Cardiac muscle cell (in vitro differentiated cells and primary cell): ENCODE measurements at regions not wholly inside any gene's neighbourhood (a gene's known extent, or its start where the extent isn't known, plus 50 kb on each side); places are given as distances from the start of the nearest gene placed in this dataset.
"Not testable (repeated sequence)": the region's sequence is repeated elsewhere in the genome, so short reads cannot be mapped to it uniquely, and the experiment has no call there.

ENCODE experiments used
- DNase-seq, 2 donors: peaks; one replicate each; pipeline versions ENCODE4 v3.0.0 to v3.0.0-alpha.2; 2010 to 2017; ENCODE audit warnings: low read depth in 1 of 2, low spot score in 1 of 2
- H3K27ac ChIP-seq: fragments of 200-600 bp; sonication (generic); 2 replicates; pipeline ENCODE4 v1.5.1; 2016
- H3K27me3 ChIP-seq: fragments of 200-600 bp; sonication (generic); 2 replicates; pipeline ENCODE4 v1.6.0; 2016; ENCODE audit warnings: control low read depth
- H3K36me3 ChIP-seq: fragments of 200-600 bp; sonication (generic); 2 replicates; pipeline ENCODE4 v1.5.1; 2016; ENCODE audit warnings: control low read depth
- H3K4me1 ChIP-seq: fragments of 200-600 bp; sonication (generic); 2 replicates; pipeline ENCODE4 v1.8.1; 2017; ENCODE audit warnings: low read depth, mild to moderate bottlenecking, mixed run types
- H3K4me3 ChIP-seq: fragments of 200-600 bp; sonication (generic); 2 replicates; pipeline ENCODE4 v1.5.1; 2016; ENCODE audit warnings: mild to moderate bottlenecking
- H3K9me3 ChIP-seq: fragments of 200-600 bp; sonication (generic); 2 replicates; pipeline ENCODE4 v1.5.1; 2017; ENCODE audit warnings: low read depth, mild to moderate bottlenecking, control low read depth
- TF ChIP-seq, protein P1 (sequence below): IDR thresholded peaks from 2 replicates; pipeline ENCODE4 v1.5.1; 2012; ENCODE audit warnings: low read depth, mild to moderate bottlenecking, low read length

DNA sequence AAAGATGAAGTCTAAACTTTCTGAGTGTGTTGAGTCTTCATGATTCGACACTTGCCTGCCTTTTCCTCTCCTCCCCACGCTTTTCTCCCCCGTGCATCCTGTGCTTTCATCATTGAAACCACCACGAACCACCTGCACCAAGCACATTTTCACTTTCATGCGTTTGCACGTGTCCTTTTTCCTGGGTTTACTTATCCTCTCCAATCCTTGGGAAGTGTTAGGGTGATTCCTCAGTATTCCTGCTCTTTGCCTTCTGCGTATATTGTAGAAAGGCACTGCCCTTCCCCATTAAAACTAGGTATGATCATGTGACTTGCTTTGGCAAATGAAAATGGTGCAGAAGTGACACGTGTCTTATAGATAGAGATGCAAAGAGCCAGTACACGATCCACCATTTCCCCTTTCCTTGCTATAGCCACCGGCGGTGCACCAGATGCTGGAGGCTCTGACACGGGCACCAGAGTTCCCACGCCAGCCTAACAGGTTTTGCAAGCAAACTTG is 106.6 kb downstream of the BRMS1L start:
- Histone ChIP-seq H3K27ac (no peak overlapping the region), H3K9me3 (no peaks in the 10 kb centered on the region), H3K27me3 (peaks cover 9% of the 10 kb centered on the region), H3K36me3 (no peaks in the 10 kb centered on the region), H3K4me3 (no peak overlapping the region), H3K4me1 (no peaks in the 10 kb centered on the region)
- TF ChIP-seq, protein P1, sequence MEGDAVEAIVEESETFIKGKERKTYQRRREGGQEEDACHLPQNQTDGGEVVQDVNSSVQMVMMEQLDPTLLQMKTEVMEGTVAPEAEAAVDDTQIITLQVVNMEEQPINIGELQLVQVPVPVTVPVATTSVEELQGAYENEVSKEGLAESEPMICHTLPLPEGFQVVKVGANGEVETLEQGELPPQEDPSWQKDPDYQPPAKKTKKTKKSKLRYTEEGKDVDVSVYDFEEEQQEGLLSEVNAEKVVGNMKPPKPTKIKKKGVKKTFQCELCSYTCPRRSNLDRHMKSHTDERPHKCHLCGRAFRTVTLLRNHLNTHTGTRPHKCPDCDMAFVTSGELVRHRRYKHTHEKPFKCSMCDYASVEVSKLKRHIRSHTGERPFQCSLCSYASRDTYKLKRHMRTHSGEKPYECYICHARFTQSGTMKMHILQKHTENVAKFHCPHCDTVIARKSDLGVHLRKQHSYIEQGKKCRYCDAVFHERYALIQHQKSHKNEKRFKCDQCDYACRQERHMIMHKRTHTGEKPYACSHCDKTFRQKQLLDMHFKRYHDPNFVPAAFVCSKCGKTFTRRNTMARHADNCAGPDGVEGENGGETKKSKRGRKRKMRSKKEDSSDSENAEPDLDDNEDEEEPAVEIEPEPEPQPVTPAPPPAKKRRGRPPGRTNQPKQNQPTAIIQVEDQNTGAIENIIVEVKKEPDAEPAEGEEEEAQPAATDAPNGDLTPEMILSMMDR = no peak
- DNase-seq = no peak

DNA sequence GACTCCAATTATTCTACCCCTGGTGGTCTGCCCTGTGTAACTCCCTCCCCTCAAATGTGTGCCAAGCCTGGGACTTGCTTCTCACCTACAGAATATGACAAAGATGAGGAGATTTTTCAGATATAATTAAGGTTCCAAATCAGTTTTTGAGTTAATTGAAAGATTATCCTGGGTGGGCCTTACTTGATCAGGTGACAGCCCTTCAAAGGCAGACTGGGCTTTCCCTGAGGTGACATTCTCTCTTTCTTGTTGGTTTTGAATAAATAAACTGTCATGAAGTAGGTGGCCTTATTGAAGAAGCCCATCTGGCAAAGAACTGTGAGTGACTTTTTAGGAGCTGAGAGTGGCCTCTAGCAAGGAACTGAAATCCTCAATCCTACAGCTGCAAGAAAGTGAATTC is 106.0 kb downstream of the BRMS1L start:
- TF ChIP-seq, protein P1 = no peak

DNA sequence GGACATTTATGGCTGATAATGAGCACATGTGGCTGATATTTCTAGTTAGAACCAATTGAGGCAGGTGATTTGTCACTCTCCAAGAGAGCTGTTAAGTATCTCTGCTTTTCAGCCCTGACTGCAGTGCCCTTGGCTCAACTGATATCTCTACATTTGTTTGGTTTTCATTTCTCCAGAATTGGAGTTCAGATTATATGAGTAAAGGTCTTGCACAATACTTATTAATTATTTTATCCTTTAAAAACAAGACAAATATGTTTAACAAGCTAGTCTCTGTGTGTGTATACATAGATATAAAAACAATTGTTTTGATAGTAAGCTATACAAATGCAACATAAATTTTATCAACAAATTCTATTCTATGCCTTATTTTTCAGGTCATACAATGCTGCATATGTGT is 105.2 kb downstream of the BRMS1L start:
- Histone ChIP-seq H3K9me3 (no peaks in the 10 kb centered on the region), H3K4me3 (no peak overlapping the region), H3K27me3 (peaks cover 6% of the 10 kb centered on the region), H3K36me3 (no peaks in the 10 kb centered on the region), H3K4me1 (no peaks in the 10 kb centered on the region), H3K27ac (no peak overlapping the region)
- DNase-seq = no peak
- TF ChIP-seq, protein P1 = no peak

More for the DNA sequence above, 106.0 kb downstream of the BRMS1L start:
- H3K36me3 ChIP-seq = no peaks in the 10 kb centered on the region
- no peak for DNase-seq
- H3K4me1 ChIP-seq = no peaks in the 10 kb centered on the region
- H3K4me3 ChIP-seq = no peak overlapping the region
- H3K27me3 ChIP-seq = peaks cover 6% of the 10 kb centered on the region
- no peak overlapping the region for H3K27ac ChIP-seq
- no peaks in the 10 kb centered on the region for H3K9me3 ChIP-seq

DNA sequence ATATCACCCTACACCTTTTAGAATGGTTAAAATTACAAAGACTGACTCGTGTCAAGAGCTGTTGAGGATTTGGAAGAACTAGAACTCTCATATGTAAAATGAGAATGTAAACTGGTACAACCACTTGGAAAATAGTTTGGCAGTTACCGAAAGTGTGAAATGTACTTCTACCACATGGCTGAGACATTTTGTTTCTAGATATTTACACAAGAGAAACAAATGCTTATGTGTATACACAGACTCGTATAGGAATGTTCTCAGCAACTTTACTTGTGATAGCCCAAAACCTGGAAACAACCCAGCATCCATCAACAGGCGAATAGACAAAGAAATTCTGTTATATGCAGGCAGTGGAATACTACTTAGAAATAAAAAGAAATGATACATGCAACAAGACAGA is 103.0 kb downstream of the BRMS1L start:
- no peaks in the 10 kb centered on the region for H3K4me1 ChIP-seq
- DNase-seq = no peak
- no peaks in the 10 kb centered on the region for H3K9me3 ChIP-seq
- H3K36me3 ChIP-seq = no peaks in the 10 kb centered on the region
- H3K27ac ChIP-seq = no peak overlapping the region
- TF ChIP-seq, protein P1 = no peak
- no peaks in the 10 kb centered on the region for H3K27me3 ChIP-seq
- H3K4me3 ChIP-seq = no peak overlapping the region

DNA sequence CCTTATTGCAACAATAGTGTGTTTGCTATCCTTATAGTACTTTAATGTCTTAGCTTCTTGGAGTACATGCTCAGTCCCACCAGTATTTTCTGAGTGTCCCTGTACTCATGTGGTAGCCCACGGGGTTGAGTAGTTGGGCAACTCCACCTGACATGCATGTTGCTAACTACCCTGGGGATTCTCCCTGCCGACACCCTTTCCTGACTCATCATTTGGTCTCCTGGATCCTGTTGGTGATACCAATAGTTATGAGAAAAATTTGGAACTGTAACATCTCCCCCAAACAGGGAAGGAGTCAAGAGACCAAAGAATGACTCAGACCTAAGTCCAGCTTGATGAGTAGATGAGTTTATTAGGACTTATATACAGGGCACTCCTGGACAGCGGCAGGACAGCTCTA is 101.6 kb downstream of the BRMS1L start:
- Histone ChIP-seq H3K4me3 (no peak overlapping the region), H3K27me3 (no peaks in the 10 kb centered on the region), H3K27ac (no peak overlapping the region), H3K36me3 (no peaks in the 10 kb centered on the region), H3K4me1 (no peaks in the 10 kb centered on the region), H3K9me3 (no peaks in the 10 kb centered on the region)
- TF ChIP-seq, protein P1 = no peak
- DNase-seq = no peak

DNA sequence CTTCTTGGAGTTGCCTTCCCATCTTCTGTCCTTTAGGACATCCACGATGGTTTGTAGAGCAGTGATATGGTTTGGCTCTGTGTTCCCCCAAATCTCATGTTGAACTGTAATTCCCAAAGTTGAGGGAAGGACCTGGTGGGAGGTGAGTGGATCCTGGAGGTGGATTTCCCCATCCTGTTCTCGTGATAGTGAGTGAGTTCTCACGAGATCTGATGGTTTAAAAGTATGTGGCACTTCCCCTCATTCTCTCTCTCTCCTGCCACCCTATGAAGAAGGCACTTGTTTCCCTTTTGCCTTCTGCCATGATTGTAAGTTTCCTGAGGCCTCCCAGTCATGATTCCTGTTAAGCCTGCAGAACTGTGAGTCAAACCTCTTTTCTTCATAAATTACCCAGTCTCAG is 99.2 kb downstream of the BRMS1L start:
- Histone ChIP-seq H3K4me3 (no peak overlapping the region), H3K4me1 (no peaks in the 10 kb centered on the region), H3K9me3 (no peaks in the 10 kb centered on the region), H3K27me3 (no peaks in the 10 kb centered on the region), H3K27ac (no peak overlapping the region), H3K36me3 (no peaks in the 10 kb centered on the region)
- TF ChIP-seq, protein P1 = no peak
- DNase-seq = no peak

DNA sequence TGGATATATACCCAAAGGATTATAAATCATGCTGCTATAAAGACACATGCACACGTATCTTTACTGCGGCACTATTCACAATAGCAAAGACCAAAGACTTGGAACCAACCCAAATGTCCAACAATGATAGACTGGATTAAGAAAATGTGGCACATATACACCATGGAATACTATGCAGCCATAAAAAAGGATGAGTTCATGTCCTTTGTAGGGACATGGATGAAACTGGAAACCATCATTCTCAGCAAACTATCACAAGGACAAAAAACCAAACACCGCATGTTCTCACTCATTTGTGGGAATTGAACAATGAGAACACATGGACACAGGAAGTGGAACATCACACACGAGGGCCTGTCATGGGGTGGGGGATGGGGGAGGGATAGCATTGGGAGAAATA is 96.5 kb downstream of the BRMS1L start:
- not testable (repeated sequence) for H3K9me3 ChIP-seq, DNase-seq, H3K27ac ChIP-seq, H3K27me3 ChIP-seq, H3K4me3 ChIP-seq, H3K4me1 ChIP-seq, H3K36me3 ChIP-seq
